OCI-LY3 (cell line): ENCODE measurements at regions not wholly inside any gene's neighbourhood (a gene's known extent, or its start where the extent isn't known, plus 50 kb on each side); places are given as distances from the start of the nearest gene placed in this dataset.

Source experiments
- EZH2phosphoT487 ChIP-seq: fragments of 200-600 bp; shearing (Covaris generic); IDR thresholded peaks from 2 replicates; pipeline ENCODE4 v1.6.1; 2018; ENCODE audit warnings: antibody characterized with exemption, mixed run types, low read depth
- TF ChIP-seq, protein P1 (sequence below): fragments of 200-600, 300-600 bp; sonication (generic); IDR thresholded peaks from 2 replicates; pipeline ENCODE4 v1.5.1; 2014; ENCODE audit warnings: antibody characterized with exemption, low read length, low read depth

DNA sequence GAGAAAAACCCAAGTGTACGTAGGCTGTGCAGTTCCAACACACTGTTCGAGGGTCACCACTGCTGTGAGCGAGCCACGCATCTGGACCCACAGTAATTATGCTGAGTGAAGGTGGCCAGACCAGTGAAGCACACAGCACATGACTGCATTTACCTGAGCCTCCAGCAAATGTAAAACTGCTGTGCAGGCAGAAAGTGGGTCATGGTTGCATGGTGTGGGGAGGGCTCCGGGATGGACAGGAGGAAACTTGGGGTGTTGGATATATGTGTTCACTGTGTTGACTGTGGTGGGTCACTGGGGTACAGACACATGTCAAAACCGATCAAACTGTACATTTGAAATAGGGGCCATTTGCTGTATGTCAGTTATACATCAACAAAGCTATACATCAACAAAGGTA is 78.7 kb upstream of the METRNL start:
- TF ChIP-seq, protein P1, sequence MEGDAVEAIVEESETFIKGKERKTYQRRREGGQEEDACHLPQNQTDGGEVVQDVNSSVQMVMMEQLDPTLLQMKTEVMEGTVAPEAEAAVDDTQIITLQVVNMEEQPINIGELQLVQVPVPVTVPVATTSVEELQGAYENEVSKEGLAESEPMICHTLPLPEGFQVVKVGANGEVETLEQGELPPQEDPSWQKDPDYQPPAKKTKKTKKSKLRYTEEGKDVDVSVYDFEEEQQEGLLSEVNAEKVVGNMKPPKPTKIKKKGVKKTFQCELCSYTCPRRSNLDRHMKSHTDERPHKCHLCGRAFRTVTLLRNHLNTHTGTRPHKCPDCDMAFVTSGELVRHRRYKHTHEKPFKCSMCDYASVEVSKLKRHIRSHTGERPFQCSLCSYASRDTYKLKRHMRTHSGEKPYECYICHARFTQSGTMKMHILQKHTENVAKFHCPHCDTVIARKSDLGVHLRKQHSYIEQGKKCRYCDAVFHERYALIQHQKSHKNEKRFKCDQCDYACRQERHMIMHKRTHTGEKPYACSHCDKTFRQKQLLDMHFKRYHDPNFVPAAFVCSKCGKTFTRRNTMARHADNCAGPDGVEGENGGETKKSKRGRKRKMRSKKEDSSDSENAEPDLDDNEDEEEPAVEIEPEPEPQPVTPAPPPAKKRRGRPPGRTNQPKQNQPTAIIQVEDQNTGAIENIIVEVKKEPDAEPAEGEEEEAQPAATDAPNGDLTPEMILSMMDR, result no peak
- no peak for TF ChIP-seq EZH2phosphoT487
